ENCODE measurements at regions not wholly inside any gene's neighbourhood (a gene's known extent, or its start where the extent isn't known, plus 50 kb on each side); places are given as distances from the start of the nearest gene placed in this dataset.

GRCh38 chr1:104617474-104617873 is 867.8 kb downstream of the AMY1C start:
- no peak overlapping the region for H3K4me3 ChIP-seq (ENCODE audit: low read depth, low read length)
- no peak for DNase-seq (ENCODE audit: low read depth)
- no peak for TF ChIP-seq CTCF (IDR thresholded peaks at IDR 0.05; ENCODE audit: insufficient read depth, low read length)

- no peak overlapping the region for H3K4me3 ChIP-seq (ENCODE audit: low read depth, low read length)
- no peak for TF ChIP-seq CTCF (IDR thresholded peaks at IDR 0.05; ENCODE audit: insufficient read depth, low read length)
- DNase-seq (ENCODE audit: low read depth) = no peak
Measured at GRCh38 chr1:104621221-104621620, 871.5 kb downstream of the AMY1C start.

GRCh38 chr1:104624538-104624937 is 874.8 kb downstream of the AMY1C start:
- no peak for DNase-seq (ENCODE audit: low read depth)
- no peak overlapping the region for H3K4me3 ChIP-seq (ENCODE audit: low read depth, low read length)
- TF ChIP-seq CTCF (IDR thresholded peaks at IDR 0.05; ENCODE audit: insufficient read depth, low read length) = no peak

GRCh38 chr1:104629589-104629988 is 879.9 kb downstream of the AMY1C start:
- no peak for DNase-seq (ENCODE audit: low read depth)
- TF ChIP-seq CTCF (IDR thresholded peaks at IDR 0.05; ENCODE audit: insufficient read depth, low read length) = no peak

GRCh38 chr1:104630567-104631149 is 881.0 kb downstream of the AMY1C start:
- TF ChIP-seq CTCF (IDR thresholded peaks at IDR 0.05; ENCODE audit: insufficient read depth, low read length) = no peak
- DNase-seq (ENCODE audit: low read depth) = no peak
- H3K4me3 ChIP-seq (ENCODE audit: low read depth, low read length) = no peak overlapping the region

More at GRCh38 chr1:104629589-104629988, 879.9 kb downstream of the AMY1C start:
- no peak overlapping the region for H3K4me3 ChIP-seq (ENCODE audit: low read depth, low read length)

- TF ChIP-seq CTCF (IDR thresholded peaks at IDR 0.05; ENCODE audit: insufficient read depth, low read length) = no peak
- no peak overlapping the region for H3K4me3 ChIP-seq (ENCODE audit: low read depth, low read length)
- no peak for DNase-seq (ENCODE audit: low read depth)
Measured at GRCh38 chr1:104636581-104636980, 886.9 kb downstream of the AMY1C start.

GRCh38 chr1:104646233-104646632 is 896.5 kb downstream of the AMY1C start:
- no peak for TF ChIP-seq CTCF (IDR thresholded peaks at IDR 0.05; ENCODE audit: insufficient read depth, low read length)
- no peak overlapping the region for H3K4me3 ChIP-seq (ENCODE audit: low read depth, low read length)
- DNase-seq (ENCODE audit: low read depth) = no peak

Measured in fibroblast of the aortic adventitia (primary cell).